ENCODE measurements at regions not wholly inside any gene's neighbourhood (a gene's known extent, or its start where the extent isn't known, plus 50 kb on each side); places are given as distances from the start of the nearest gene placed in this dataset.

GRCh38 chr13:107733276-107733675, 482.1 kb downstream of the LIG4 start:
- Mint-ChIP-seq H3K27ac (ENCODE audit: unreplicated experiment) (no peak overlapping the region), H3K27me3 (ENCODE audit: low read depth) (no peaks in the 10 kb centered on the region), H3K36me3 (ENCODE audit: low read depth) (no peaks in the 10 kb centered on the region), H3K4me1 (ENCODE audit: low read depth) (peaks cover 3% of the 10 kb centered on the region), H3K4me3 (ENCODE audit: unreplicated experiment) (no peak overlapping the region), H3K9me3 (ENCODE audit: low read depth) (no peaks in the 10 kb centered on the region)
- no peak for DNase-seq (ENCODE audit: low spot score)
- no peak for TF ChIP-seq CTCF (IDR thresholded peaks at IDR 0.05)

- H3K27me3 Mint-ChIP-seq (ENCODE audit: low read depth): no peaks in the 10 kb centered on the region
- peaks cover 6% of the 10 kb centered on the region for H3K9me3 Mint-ChIP-seq (ENCODE audit: low read depth)
- H3K27ac Mint-ChIP-seq (ENCODE audit: unreplicated experiment): no peak overlapping the region
- no peak overlapping the region for H3K4me3 Mint-ChIP-seq (ENCODE audit: unreplicated experiment)
- H3K36me3 Mint-ChIP-seq (ENCODE audit: low read depth): no peaks in the 10 kb centered on the region
- no peak for TF ChIP-seq CTCF (IDR thresholded peaks at IDR 0.05)
- DNase-seq (ENCODE audit: low spot score): no peak
- peaks cover 3% of the 10 kb centered on the region for H3K4me1 Mint-ChIP-seq (ENCODE audit: low read depth)
Measured at GRCh38 chr13:107730813-107731212, 484.5 kb downstream of the LIG4 start.

GRCh38 chr13:107721125-107721869, 494.0 kb downstream of the LIG4 start:
- Mint-ChIP-seq H3K27me3 (ENCODE audit: low read depth) (peaks cover 3% of the 10 kb centered on the region), H3K4me3 (ENCODE audit: unreplicated experiment) (no peak overlapping the region), H3K36me3 (ENCODE audit: low read depth) (no peaks in the 10 kb centered on the region), H3K9me3 (ENCODE audit: low read depth) (peaks cover 6% of the 10 kb centered on the region), H3K27ac (ENCODE audit: unreplicated experiment) (no peak overlapping the region), H3K4me1 (ENCODE audit: low read depth) (no peaks in the 10 kb centered on the region)
- DNase-seq (ENCODE audit: low spot score): no peak
- TF ChIP-seq CTCF (IDR thresholded peaks at IDR 0.05): no peak

- Mint-ChIP-seq H3K4me3 (ENCODE audit: unreplicated experiment) (no peak overlapping the region), H3K4me1 (ENCODE audit: low read depth) (no peaks in the 10 kb centered on the region), H3K9me3 (ENCODE audit: low read depth) (peaks cover 6% of the 10 kb centered on the region), H3K36me3 (ENCODE audit: low read depth) (no peaks in the 10 kb centered on the region), H3K27ac (ENCODE audit: unreplicated experiment) (no peak overlapping the region), H3K27me3 (ENCODE audit: low read depth) (peaks cover 3% of the 10 kb centered on the region)
- TF ChIP-seq CTCF (IDR thresholded peaks at IDR 0.05): no peak
- DNase-seq (ENCODE audit: low spot score): no peak
Measured at GRCh38 chr13:107716741-107717140, 498.6 kb downstream of the LIG4 start.

- no peak for TF ChIP-seq CTCF (IDR thresholded peaks at IDR 0.05)
- DNase-seq (ENCODE audit: low spot score): no peak
- Mint-ChIP-seq H3K4me3 (ENCODE audit: unreplicated experiment) (no peak overlapping the region), H3K9me3 (ENCODE audit: low read depth) (peaks cover 6% of the 10 kb centered on the region), H3K4me1 (ENCODE audit: low read depth) (no peaks in the 10 kb centered on the region), H3K27me3 (ENCODE audit: low read depth) (peaks cover 3% of the 10 kb centered on the region), H3K36me3 (ENCODE audit: low read depth) (no peaks in the 10 kb centered on the region), H3K27ac (ENCODE audit: unreplicated experiment) (no peak overlapping the region)
Measured at GRCh38 chr13:107716241-107716640, 499.1 kb downstream of the LIG4 start.

Measured in chondrocyte (in vitro differentiated cells).